Psoas muscle (tissue), 7 donors: ENCODE measurements at regions not wholly inside any gene's neighbourhood (a gene's known extent, or its start where the extent isn't known, plus 50 kb on each side); places are given as distances from the start of the nearest gene placed in this dataset.

Experiments
- ATAC-seq, 4 donors: fragments of 200-7000 bp; cut with Tn5 transposase; one replicate each; pipeline ENCODE4 v1.9.1; 2020; ENCODE audit warnings: moderate library complexity in 3 of 4, mild to moderate bottlenecking in 2 of 4
- DNase-seq, 2 donors: peaks; one replicate each; pipeline ENCODE4 v3.0.0-alpha.2; 2020
- H3K27ac ChIP-seq: fragments of 200-600 bp; one replicate; pipeline ENCODE4 v1.8.0; 2022
- H3K27me3 ChIP-seq, 3 donors: fragments of 200-600 bp in 1 of 3; one replicate each; pipeline versions ENCODE4 v1.6.1 to v1.8.0; 2013 to 2022; ENCODE audit warnings: low read length in 2 of 3, mild to moderate bottlenecking in 2 of 3, moderate library complexity in 1 of 3; ENCODE audit not compliant: insufficient read depth in 3 of 3
- H3K36me3 ChIP-seq, 2 donors: fragments of 200-600 bp in 1 of 2; one replicate each; pipeline versions ENCODE4 v1.6.1 to v1.8.0; 2013 to 2022; ENCODE audit warnings: low read depth in 1 of 2, mild to moderate bottlenecking in 1 of 2, moderate library complexity in 1 of 2; ENCODE audit not compliant: insufficient read depth in 1 of 2
- H3K4me1 ChIP-seq: fragments of 200-600 bp; one replicate; pipeline ENCODE4 v1.8.0; 2022
- H3K4me3 ChIP-seq: fragments of 200-600 bp; one replicate; pipeline ENCODE4 v1.8.0; 2022; ENCODE audit warnings: mild to moderate bottlenecking
- H3K9me3 ChIP-seq: fragments of 200-600 bp; one replicate; pipeline ENCODE4 v1.8.0; 2022
- WGBS, 3 donors: extraction: QIAGEN DNeasy Blood & Tissue Kit; methylation state at CpG; one replicate each; pipeline versions ENCODE4 v1.1.6 to v1.1.7; 2013; 5-methylcytosine and 5-hydroxymethylcytosine counted together
- intact Hi-C, 2 donors: fragments of 100-400 bp; cut with DNase I; formaldehyde crosslinking; loops; one replicate each; pipeline versions ENCODE4 v1.11.0 to v1.14.2; 2022
- TF ChIP-seq, protein P1 (sequence below): fragments of 200-600 bp; IDR thresholded peaks from one replicate; pipeline ENCODE4 v1.8.0; 2022; ENCODE audit warnings: antibody characterized with exemption
- donor health status: healthy with polysubstance abuse.
- donor health status: DM: no; HTN: no; CAD: no; lungs with moderate emphysema.
- donor health status: Bipolar disorder and iron deficiency.
- donor health status: healthy.
- donor health status: DM: yes; HTN: yes; CAD: no.
- donor health status: DM: no; HTN: no; CAD: no.
- donor health status: DM: yes; HTN: yes; CAD: no.

- Histone ChIP-seq H3K4me1 (no peaks in the 10 kb centered on the region), H3K4me3 (no peak overlapping the region), H3K27me3 (no peaks in the 10 kb centered on the region), H3K9me3 (no peaks in the 10 kb centered on the region), H3K27ac (no peak overlapping the region), H3K36me3 (no peaks in the 10 kb centered on the region)
- no peak for DNase-seq
- intact Hi-C loops, result loop anchor here in 1 of 2 donors (2.0 kb wide), 1 partner anchor 155 kb away; no protein-coding TSS in a partner anchor
- no peak for ATAC-seq
- TF ChIP-seq, protein P1, sequence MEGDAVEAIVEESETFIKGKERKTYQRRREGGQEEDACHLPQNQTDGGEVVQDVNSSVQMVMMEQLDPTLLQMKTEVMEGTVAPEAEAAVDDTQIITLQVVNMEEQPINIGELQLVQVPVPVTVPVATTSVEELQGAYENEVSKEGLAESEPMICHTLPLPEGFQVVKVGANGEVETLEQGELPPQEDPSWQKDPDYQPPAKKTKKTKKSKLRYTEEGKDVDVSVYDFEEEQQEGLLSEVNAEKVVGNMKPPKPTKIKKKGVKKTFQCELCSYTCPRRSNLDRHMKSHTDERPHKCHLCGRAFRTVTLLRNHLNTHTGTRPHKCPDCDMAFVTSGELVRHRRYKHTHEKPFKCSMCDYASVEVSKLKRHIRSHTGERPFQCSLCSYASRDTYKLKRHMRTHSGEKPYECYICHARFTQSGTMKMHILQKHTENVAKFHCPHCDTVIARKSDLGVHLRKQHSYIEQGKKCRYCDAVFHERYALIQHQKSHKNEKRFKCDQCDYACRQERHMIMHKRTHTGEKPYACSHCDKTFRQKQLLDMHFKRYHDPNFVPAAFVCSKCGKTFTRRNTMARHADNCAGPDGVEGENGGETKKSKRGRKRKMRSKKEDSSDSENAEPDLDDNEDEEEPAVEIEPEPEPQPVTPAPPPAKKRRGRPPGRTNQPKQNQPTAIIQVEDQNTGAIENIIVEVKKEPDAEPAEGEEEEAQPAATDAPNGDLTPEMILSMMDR, result no peak
- 67 to 91% (median 81%) methylated on average over 5 of the region's 5 CpGs for WGBS, 3 donors
Measured at GRCh38 chr5:124453221-124454051, 293.0 kb downstream of the ZNF608 start.

DNA sequence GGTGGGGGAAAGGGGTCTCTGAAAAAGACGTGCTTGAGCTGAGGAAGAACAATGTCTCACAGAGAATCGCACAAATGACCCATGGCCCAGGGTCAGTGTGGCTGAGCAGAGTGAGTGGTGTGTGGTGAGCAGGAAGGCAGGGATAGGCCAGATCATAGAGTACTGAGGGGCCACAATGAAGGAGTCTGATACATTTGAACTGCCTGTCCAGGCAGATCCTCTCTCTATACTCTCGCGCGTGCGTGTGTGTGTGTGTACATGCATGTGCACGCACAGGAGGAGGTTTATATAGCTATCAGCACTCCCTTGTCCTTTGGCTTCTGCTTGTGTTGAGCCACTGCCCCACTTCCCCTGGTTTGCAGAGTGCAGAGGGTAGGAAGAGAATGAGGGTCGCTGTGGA lies 294.0 kb downstream of the ZNF608 start:
- Histone ChIP-seq H3K4me1 (no peaks in the 10 kb centered on the region), H3K36me3 (no peaks in the 10 kb centered on the region), H3K4me3 (no peak overlapping the region), H3K27ac (no peak overlapping the region), H3K9me3 (no peaks in the 10 kb centered on the region), H3K27me3 (no peaks in the 10 kb centered on the region)
- DNase-seq, result no peak
- no peak for ATAC-seq
- TF ChIP-seq, protein P1, result no peak
- 92 to 96% (median 95%) methylated on average over 8 of the region's 8 CpGs for WGBS, 3 donors
- intact Hi-C loops, result loop anchor here in 1 of 2 donors (2.0 kb wide), 1 partner anchor 156 kb away; no protein-coding TSS in a partner anchor

DNA sequence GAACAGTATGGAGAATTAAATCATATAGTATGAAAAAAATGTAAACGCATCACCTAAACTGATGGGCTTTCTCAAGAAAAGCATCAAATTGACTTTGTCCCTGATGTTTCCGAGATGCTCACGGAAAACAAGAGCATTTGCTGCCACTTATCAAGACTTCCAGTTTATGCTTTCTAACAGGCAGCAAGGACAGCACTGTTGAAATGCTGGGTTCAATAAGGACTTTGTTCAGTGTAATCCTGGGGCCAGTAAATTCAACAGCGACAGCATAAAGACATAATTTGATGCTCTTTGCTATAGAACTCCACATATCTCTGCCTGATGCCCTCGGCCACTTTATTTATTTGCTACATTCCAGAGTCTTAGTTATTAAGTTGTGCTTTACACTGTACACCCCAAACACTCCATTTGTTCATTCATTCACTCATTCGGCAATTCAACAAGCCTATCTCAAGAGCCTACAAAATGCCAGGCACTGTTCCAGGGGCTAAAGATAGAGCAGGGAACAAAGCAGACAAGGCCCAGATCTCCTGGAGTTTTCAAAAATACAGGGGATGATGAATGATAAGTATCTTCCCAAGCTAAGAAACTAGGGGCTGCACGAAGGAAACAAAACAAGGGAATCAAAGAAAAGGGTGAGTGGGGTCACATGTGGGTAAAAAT lies 294.6 kb downstream of the ZNF608 start:
- intact Hi-C loops, result loop anchor here in 1 of 2 donors (2.0 kb wide), 1 partner anchor 157 kb away; no protein-coding TSS in a partner anchor
- DNase-seq, result no peak
- Histone ChIP-seq H3K4me3 (no peak overlapping the region), H3K27me3 (no peaks in the 10 kb centered on the region), H3K36me3 (no peaks in the 10 kb centered on the region), H3K4me1 (peaks cover under 1% of the 10 kb centered on the region), H3K9me3 (no peaks in the 10 kb centered on the region), H3K27ac (no peak overlapping the region)
- TF ChIP-seq, protein P1, result no peak
- 83 to 89% (median 86%) methylated on average over 7 of the region's 7 CpGs for WGBS, 3 donors
- no peak for ATAC-seq

GRCh38 chr5:124446120-124446519 lies 300.3 kb downstream of the ZNF608 start:
- Histone ChIP-seq H3K4me1 (peaks cover 31% of the 10 kb centered on the region), H3K9me3 (no peaks in the 10 kb centered on the region), H3K36me3 (no peaks in the 10 kb centered on the region), H3K27me3 (no peaks in the 10 kb centered on the region), H3K27ac (no peak overlapping the region), H3K4me3 (no peak overlapping the region)
- ATAC-seq (no peak), DNase-seq (no peak)
- 68 to 80% (median 73%) methylated on average over 6 of the region's 6 CpGs for WGBS, 3 donors
- intact Hi-C loops, result no loop called here
- TF ChIP-seq, protein P1, result no peak
